ENCODE measurements at regions not wholly inside any gene's neighbourhood (a gene's known extent, or its start where the extent isn't known, plus 50 kb on each side); places are given as distances from the start of the nearest gene placed in this dataset.

- ATAC-seq (no peak), DNase-seq (ENCODE audit: low spot score) (no peak)
- intact Hi-C loops (cut with DNase I): no loop called here
Measured at GRCh38 chr6:25010176-25010575, 74.4 kb upstream of the RIPOR2 start.

DNA sequence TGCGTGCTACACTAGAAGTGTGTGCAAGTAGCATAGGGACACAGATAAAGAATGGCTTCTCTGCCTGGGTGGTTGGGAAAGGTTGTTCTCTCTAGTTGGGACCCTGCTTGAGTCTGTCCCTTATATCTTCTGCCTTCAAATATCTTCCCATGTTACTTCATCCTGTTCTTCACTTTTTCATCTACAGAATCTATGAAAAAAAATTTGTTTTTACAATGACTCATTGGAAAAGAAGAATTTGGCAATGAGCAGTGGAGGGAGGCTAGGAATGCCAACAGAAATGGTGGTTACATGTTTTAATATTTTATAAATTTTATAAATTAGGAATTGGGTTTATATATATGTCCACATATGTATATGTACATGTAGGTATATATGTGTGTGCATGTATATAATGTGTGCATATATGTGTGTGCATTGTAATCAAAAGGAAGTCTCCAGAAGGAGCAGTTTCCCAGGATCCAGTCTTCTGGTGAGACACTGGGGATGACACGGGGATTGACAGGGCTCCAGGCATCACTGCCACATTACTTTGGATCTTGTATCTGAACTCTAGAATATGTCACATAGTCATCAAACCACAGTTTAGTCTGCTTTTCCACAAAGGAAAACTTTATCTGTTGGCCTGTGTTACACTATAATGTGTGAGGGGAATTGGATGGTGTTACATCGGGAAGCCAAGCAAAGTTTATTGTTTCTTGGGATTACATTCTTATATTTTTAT lies 75.3 kb upstream of the RIPOR2 start:
- no peak for ATAC-seq
- no peak for DNase-seq (ENCODE audit: low spot score)
- intact Hi-C loops (cut with DNase I): no loop called here

DNA sequence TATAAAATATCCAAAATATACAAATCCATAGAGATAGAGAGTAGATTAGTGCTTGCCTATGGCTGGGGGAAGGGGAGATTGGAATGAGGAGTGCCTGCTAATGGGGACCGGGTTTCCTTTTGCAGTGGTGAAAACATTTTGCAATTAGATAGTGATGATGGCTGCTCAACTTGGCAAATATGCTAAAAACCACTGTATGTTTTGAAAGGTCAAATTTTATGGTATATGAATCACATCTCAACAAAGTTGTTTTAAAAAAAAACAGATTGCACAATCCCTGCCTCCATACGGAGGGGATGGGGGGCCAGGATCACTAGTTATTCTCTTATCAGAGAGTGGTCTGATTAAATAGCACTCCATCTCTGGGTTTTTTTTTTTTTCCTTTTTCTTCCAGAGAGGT lies 76.9 kb upstream of the RIPOR2 start:
- intact Hi-C loops (cut with DNase I): no loop called here
- ATAC-seq (no peak), DNase-seq (ENCODE audit: low spot score) (no peak)

- intact Hi-C loops (cut with DNase I): no loop called here
- DNase-seq (ENCODE audit: low spot score): no peak
- no peak for ATAC-seq
Measured at GRCh38 chr6:25013246-25013645, 77.5 kb upstream of the RIPOR2 start.

- DNase-seq (ENCODE audit: low spot score) (no peak), ATAC-seq (no peak)
- intact Hi-C loops (cut with DNase I): no loop called here
Measured at GRCh38 chr6:25014369-25014768, 78.6 kb upstream of the RIPOR2 start.

GRCh38 chr6:25014791-25015560 lies 79.2 kb upstream of the RIPOR2 start:
- ATAC-seq (peak; percentile 87), DNase-seq (ENCODE audit: low spot score) (no peak)
- intact Hi-C loops (cut with DNase I): no loop called here

GRCh38 chr6:25016014-25016720 lies 80.4 kb upstream of the RIPOR2 start:
- no peak for DNase-seq (ENCODE audit: low spot score)
- intact Hi-C loops (cut with DNase I): no loop called here
- ATAC-seq: no peak

- no peak for ATAC-seq
- intact Hi-C loops (cut with DNase I): no loop called here
Measured at GRCh38 chr6:25017486-25017885, 81.7 kb upstream of the RIPOR2 start.

GRCh38 chr6:25017932-25018567 lies 82.3 kb upstream of the RIPOR2 start:
- DNase-seq (ENCODE audit: low spot score) (peak; percentile 72), ATAC-seq (peak; percentile 49)
- intact Hi-C loops (cut with DNase I): no loop called here

More at GRCh38 chr6:25017486-25017885, 81.7 kb upstream of the RIPOR2 start:
- DNase-seq (ENCODE audit: low spot score): no peak

GRCh38 chr6:25018568-25018954 lies 82.8 kb upstream of the RIPOR2 start:
- intact Hi-C loops (cut with DNase I): no loop called here
- DNase-seq (ENCODE audit: low spot score) (no peak), ATAC-seq (no peak)

- no peak for ATAC-seq
Measured at GRCh38 chr6:25022140-25022553, 86.4 kb upstream of the RIPOR2 start.

DNA sequence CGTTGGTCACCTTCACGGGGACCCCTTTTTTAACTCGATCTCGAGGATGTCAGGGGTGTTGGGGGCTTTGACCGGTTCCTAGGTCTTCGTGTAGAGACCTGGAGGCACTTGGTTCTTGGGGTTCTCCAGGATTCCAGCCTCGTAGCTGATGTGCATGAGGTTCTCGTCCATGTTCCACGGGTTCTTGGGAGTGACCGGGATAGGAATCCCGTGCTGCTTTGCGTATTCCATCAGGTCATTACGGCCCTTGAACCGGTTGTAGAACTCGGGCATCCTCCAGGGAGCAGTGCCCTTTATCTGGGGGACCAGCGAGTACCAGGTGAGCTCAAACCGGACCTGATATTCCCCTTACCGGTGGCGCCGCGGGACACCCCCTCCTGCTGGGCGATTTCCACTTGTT lies 88.0 kb upstream of the RIPOR2 start:
- no peak for ATAC-seq
- DNase-seq (ENCODE audit: low spot score): no peak
- intact Hi-C loops (cut with DNase I): no loop called here

More at GRCh38 chr6:25022140-25022553, 86.4 kb upstream of the RIPOR2 start:
- intact Hi-C loops (cut with DNase I): no loop called here
- DNase-seq (ENCODE audit: low spot score): no peak

DNA sequence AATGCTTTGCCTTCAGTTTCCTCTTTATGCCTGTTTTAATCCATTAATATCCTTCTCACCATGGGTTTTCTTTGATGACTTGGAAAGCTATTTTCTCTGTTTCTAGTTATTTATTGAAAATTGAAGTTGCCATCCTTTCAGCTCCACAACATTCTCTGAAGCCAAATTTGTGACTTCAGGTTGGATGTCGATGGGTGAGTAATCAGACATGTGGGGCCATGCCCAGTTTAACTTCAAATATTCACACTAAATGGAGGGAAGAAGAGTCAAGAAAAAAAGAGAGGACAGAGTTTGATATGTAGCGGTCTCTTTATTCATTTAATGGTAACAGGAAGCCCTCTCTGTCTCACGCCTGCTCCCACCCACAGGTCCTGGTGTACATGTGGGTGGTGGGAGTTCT lies 89.1 kb upstream of the RIPOR2 start:
- DNase-seq (ENCODE audit: low spot score) (no peak), ATAC-seq (no peak)
- intact Hi-C loops (cut with DNase I): no loop called here

DNA sequence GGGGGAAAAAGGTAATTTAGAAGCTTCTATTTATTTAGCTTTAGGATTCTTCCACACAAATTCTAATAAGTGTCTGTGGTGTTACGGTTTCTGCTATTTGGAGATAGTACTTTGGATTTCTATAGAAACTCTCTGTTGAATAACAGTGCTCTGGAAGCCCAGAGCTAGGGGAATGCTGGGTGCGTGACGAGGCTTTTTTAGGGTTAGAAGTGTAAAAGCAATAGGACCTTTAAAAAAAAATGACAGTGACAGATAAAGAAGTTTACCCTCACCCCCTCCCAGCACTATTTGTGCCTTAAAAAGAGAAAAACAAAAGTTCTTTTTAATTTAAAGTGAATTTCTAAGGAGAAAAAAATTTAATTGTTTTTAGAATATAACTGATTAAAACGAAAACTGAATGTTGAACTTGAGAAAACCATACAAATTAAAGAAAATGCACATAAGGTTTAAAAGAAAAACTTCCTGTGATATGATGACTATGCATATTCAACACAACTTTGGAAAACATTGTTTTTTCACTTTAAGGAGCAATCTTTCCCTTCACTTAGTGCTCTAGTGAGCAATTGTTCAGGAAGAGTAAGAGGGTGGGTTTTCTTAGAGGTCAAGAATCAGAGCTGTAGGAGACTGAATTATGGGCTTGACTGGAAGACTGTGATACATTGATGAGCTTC lies 89.6 kb upstream of the RIPOR2 start:
- intact Hi-C loops (cut with DNase I): no loop called here
- DNase-seq (ENCODE audit: low spot score): no peak
- no peak for ATAC-seq

DNA sequence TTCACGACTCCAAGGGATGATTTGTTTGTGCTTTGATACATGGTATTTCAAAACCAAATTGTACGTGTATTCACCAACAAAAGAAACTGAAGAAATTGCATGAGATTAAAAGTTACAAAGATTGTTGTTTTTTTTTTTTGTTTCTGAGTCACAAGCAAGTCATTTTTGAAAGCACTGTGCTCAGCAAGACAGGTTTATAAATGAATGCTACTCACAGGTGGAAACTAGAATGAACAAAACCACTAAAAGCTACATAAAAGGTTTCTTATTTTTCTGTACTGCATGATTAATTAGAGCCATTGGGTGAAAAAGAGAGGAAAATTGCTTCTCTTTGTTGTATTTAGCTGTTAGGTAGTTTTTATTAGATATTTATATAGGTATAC lies 90.2 kb upstream of the RIPOR2 start:
- ATAC-seq: no peak
- intact Hi-C loops (cut with DNase I): no loop called here

DNA sequence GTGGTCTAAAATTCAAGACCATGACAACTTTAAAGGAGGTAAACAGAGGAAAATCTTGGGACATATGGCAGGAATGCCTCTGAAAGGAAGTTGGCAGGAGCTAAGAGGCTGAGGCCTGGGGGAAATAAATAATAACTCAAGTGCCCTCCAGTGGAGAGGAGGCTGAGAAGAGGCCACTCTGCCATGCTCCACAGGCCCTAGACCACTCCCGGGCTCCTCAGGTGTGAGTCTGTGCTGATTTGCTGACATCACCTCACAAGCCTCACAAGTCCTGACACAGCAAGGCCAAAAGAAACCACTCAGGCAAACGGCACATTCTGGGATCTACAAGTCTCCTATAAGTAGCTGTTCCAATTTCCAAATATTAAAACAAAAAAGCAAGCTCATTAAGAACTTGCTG lies 91.0 kb upstream of the RIPOR2 start:
- intact Hi-C loops (cut with DNase I): no loop called here
- DNase-seq (ENCODE audit: low spot score) (no peak), ATAC-seq (no peak)

More for the DNA sequence above, 90.2 kb upstream of the RIPOR2 start:
- no peak for DNase-seq (ENCODE audit: low spot score)

- no peak for DNase-seq (ENCODE audit: low spot score)
- intact Hi-C loops (cut with DNase I): no loop called here
- ATAC-seq: no peak
Measured at GRCh38 chr6:25027221-25027916, 91.6 kb upstream of the RIPOR2 start.

DNA sequence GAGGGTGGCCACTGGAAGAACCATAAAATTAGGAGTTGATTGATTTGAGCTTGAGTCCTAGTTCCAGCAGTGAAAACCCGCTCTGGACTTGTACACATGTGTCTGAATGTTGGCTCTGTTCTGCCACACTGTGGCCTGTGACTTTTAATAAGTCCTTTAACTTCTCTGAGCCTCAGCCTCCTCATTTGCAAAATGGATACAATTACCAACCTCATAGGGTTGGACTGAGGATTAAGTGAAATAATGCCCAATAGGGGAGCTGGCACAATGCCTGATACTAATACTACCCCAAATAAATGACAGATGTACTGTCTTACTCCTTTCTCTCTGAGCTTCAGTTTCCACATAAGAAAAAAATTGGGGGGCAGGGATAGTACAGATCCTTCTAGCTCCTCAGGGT lies 92.6 kb upstream of the RIPOR2 start:
- intact Hi-C loops (cut with DNase I): no loop called here
- ATAC-seq (no peak), DNase-seq (ENCODE audit: low spot score) (no peak)

GRCh38 chr6:25032934-25033333 lies 97.2 kb upstream of the RIPOR2 start:
- no peak for ATAC-seq
- DNase-seq (ENCODE audit: low spot score): no peak
- intact Hi-C loops (cut with DNase I): no loop called here
